Uterus (tissue), 3 donors: ENCODE measurements at regions not wholly inside any gene's neighbourhood (a gene's known extent, or its start where the extent isn't known, plus 50 kb on each side); places are given as distances from the start of the nearest gene placed in this dataset.

Source experiments
- DNase-seq, 2 donors: peaks; one replicate each; pipeline ENCODE4 v3.0.0-alpha.2; 2019 to 2020
- H3K27ac ChIP-seq, 2 donors: fragments of 200-600 bp; sonication (generic); 1 replicate in 1 of 2; 2 replicates in 1 of 2; pipeline ENCODE4 v1.5.1; 2016 to 2018
- H3K27me3 ChIP-seq, 2 donors: fragments of 200-600 bp; sonication (generic); one replicate each; pipeline ENCODE4 v1.5.1; 2018 to 2019; ENCODE audit warnings: control low read depth in 1 of 2
- H3K36me3 ChIP-seq, 2 donors: fragments of 200-600 bp; sonication (generic); one replicate each; pipeline ENCODE4 v1.5.1; 2019; ENCODE audit warnings: control low read depth in 1 of 2
- H3K4me1 ChIP-seq, 2 donors: fragments of 200-600 bp; sonication (generic); one replicate each; pipeline ENCODE4 v1.5.1; 2018 to 2019; ENCODE audit warnings: control low read depth in 1 of 2
- H3K4me3 ChIP-seq, 2 donors: fragments of 200-600 bp; sonication (generic); 1 replicate in 1 of 2; 2 replicates in 1 of 2; pipeline ENCODE4 v1.5.1; 2018 to 2019; ENCODE audit warnings: mild to moderate bottlenecking in 1 of 2
- H3K9me3 ChIP-seq, 2 donors: fragments of 200-600 bp; sonication (generic); one replicate each; pipeline ENCODE4 v1.5.1; 2019; ENCODE audit warnings: control low read depth in 1 of 2
- POLR2A ChIP-seq, 2 donors: fragments of 450-650 bp; IDR thresholded peaks; one replicate each; pipeline ENCODE4 v1.6.1; 2016; ENCODE audit warnings: antibody characterized with exemption in 2 of 2, mild to moderate bottlenecking in 1 of 2, moderate library complexity in 1 of 2
- intact Hi-C: fragments of 100-400 bp; cut with DNase I; formaldehyde crosslinking; loops from one replicate; pipeline ENCODE4 v1.15.1; 2023; ENCODE audit warnings: low total_unique reads
- TF ChIP-seq, protein P1 (sequence below), 4 experiments: fragments of 200-600 bp in 2 of 4; fragments of 450-650 bp in 2 of 4; sonication (generic) in 2 of 4; IDR thresholded peaks; one replicate each; pipeline ENCODE4 v1.5.1; 2016 to 2019; ENCODE audit warnings: antibody characterized with exemption in 4 of 4, mild to moderate bottlenecking in 2 of 4, moderate library complexity in 1 of 4
- donor health status: DM: yes; HTN: yes; CAD: no.

DNA sequence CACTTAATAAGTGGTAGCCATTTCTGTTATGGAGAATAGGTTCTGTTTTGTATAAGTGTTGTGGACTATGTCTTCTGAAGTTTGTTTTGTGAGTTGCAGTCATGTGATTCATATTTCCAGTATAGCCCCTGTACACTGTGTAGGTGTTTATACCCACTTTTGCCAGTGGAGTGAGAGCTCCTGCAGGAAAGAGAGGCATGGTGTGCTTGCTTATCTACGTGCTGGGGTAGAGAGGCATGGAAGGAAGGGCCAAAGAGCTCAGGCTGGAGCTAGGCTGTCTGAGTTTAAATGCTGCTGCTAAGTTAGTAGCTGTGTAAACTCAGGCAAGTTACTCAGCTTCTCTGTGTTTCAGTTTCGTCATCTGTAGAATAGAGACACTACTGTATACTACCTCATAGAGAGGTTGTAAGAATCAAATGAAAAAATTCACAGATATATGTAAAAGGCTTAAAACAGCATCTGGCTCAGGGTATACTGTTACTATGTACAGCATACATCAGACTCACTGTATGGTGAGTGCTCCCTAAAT lies 88.2 kb upstream of the SLC38A2 start:
- DNase-seq, result no peak
- Histone ChIP-seq H3K4me3 (no peak overlapping the region), H3K9me3 (no peaks in the 10 kb centered on the region), H3K27ac (peak overlapping the region; percentile 72 to 81), H3K4me1 (peaks cover 9 to 32% of the 10 kb centered on the region in 2 donors), H3K36me3 (no peaks in the 10 kb centered on the region), H3K27me3 (no peaks in the 10 kb centered on the region)
- intact Hi-C loops, result no loop called here
- TF ChIP-seq, protein P1, sequence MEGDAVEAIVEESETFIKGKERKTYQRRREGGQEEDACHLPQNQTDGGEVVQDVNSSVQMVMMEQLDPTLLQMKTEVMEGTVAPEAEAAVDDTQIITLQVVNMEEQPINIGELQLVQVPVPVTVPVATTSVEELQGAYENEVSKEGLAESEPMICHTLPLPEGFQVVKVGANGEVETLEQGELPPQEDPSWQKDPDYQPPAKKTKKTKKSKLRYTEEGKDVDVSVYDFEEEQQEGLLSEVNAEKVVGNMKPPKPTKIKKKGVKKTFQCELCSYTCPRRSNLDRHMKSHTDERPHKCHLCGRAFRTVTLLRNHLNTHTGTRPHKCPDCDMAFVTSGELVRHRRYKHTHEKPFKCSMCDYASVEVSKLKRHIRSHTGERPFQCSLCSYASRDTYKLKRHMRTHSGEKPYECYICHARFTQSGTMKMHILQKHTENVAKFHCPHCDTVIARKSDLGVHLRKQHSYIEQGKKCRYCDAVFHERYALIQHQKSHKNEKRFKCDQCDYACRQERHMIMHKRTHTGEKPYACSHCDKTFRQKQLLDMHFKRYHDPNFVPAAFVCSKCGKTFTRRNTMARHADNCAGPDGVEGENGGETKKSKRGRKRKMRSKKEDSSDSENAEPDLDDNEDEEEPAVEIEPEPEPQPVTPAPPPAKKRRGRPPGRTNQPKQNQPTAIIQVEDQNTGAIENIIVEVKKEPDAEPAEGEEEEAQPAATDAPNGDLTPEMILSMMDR (IDR thresholded peaks at IDR 0.05), result no peak
- no peak for TF ChIP-seq POLR2A (IDR thresholded peaks at IDR 0.05)

DNA sequence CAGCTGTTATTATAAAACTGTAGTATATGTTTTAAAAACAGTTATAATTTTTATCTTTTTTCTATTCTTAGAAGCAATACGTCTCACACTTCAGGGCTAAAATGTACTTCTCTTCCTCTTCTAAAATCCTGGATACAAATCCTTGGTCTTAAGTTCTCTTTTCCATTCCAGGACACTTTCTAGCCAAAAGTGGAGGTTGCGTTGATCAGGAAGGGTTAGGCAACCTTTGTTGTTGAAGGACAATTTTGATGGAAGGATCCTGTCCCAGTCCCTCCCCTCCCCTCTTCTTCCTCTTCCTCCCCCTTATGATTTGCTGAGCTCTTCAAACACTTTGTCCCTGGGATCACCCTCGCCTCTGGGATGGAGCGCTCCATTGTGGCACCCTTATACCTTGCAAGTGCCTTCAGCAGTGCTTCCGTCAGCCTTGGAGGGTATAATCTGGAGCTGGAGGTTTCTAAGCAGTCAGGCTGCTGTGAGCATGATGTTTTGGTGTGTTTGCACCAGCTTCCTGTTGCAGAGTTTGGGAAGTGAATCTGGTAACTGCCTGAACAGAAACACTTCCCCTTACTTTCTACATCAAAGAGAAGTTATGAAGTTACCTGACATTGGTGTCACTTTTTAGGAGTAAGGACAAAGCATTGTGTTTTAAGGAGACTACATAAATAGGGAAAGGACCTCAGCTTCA lies 87.4 kb upstream of the SLC38A2 start:
- intact Hi-C loops, result loop anchor here (10.0 kb wide), 1 partner anchor 55 kb away; no protein-coding TSS in a partner anchor
- Histone ChIP-seq H3K4me3 (no peak overlapping the region), H3K27ac (peak overlapping the region; percentile 72 to 81), H3K9me3 (no peaks in the 10 kb centered on the region), H3K36me3 (no peaks in the 10 kb centered on the region), H3K4me1 (peaks cover 12 to 32% of the 10 kb centered on the region in 2 donors), H3K27me3 (no peaks in the 10 kb centered on the region)
- TF ChIP-seq, protein P1 (IDR thresholded peaks at IDR 0.05), result no peak
- no peak for TF ChIP-seq POLR2A (IDR thresholded peaks at IDR 0.05)
- DNase-seq, result no peak

DNA sequence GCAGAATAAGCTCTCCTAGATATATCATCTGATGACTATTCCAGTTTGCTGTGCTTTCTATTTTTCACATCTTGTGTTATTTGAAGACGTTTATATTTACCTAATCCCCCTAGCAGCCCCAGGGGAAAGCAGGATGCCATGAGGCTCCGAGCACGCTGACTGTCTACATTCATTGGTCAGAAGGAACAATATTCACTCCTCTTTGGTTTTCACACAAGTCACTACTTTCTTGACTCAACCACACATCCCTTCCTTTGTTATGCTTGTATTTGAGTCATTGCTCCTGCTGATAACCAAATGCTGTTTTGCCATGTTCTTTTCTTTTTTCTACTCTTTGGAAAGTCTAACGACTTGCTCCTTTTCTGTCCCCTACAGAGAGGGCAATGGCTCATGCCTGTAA lies 86.5 kb upstream of the SLC38A2 start:
- H3K27ac ChIP-seq, result peak overlapping the region; percentile 72 to 81
- no peaks in the 10 kb centered on the region for H3K9me3 ChIP-seq
- no peaks in the 10 kb centered on the region for H3K36me3 ChIP-seq
- H3K27me3 ChIP-seq, result no peaks in the 10 kb centered on the region
- intact Hi-C loops, result loop anchor here (10.0 kb wide), 1 partner anchor 54 kb away; no protein-coding TSS in a partner anchor
- H3K4me1 ChIP-seq, result peaks cover 12 to 32% of the 10 kb centered on the region in 2 donors
- H3K4me3 ChIP-seq, result no peak overlapping the region
- no peak for TF ChIP-seq POLR2A (IDR thresholded peaks at IDR 0.05)
- TF ChIP-seq, protein P1 (IDR thresholded peaks at IDR 0.05), result no peak
- no peak for DNase-seq

DNA sequence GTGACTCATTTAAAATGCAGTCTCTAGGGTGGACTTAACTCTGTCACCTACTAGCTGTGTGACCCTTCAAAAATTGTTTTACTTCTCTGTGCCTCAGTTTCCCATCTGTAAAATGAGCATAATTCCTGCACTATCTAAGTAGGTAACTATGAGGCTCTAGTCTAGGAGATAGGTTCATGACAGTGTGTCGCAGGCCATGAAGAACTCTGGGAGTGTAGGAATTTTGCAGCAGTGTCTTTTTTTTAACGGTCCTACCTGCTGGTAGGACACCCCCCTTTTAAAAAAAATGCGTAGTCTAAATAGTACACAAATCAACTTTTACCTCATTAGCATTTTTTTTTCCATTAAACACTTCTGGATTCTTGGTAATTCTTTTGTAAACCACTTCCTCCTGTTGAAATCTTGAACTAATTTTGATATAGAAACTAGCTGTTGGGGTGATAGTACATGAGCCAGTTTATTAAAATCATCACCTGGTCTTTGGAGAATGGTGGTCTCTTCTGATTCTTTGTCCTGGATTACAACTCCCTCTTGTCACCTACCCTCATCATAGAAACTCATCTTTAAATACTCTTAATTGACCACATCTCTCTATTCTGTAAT lies 86.0 kb upstream of the SLC38A2 start:
- no peak for DNase-seq
- TF ChIP-seq, protein P1 (IDR thresholded peaks at IDR 0.05), result no peak
- TF ChIP-seq POLR2A (IDR thresholded peaks at IDR 0.05), result no peak
- no peak overlapping the region for H3K4me3 ChIP-seq
- H3K36me3 ChIP-seq, result no peaks in the 10 kb centered on the region
- H3K27ac ChIP-seq, result peak overlapping the region; percentile 72 to 81
- H3K4me1 ChIP-seq, result peaks cover 12 to 30% of the 10 kb centered on the region in 2 donors
- intact Hi-C loops, result loop anchor here (10.0 kb wide), 1 partner anchor 54 kb away; no protein-coding TSS in a partner anchor
- H3K27me3 ChIP-seq, result no peaks in the 10 kb centered on the region
- H3K9me3 ChIP-seq, result no peaks in the 10 kb centered on the region

DNA sequence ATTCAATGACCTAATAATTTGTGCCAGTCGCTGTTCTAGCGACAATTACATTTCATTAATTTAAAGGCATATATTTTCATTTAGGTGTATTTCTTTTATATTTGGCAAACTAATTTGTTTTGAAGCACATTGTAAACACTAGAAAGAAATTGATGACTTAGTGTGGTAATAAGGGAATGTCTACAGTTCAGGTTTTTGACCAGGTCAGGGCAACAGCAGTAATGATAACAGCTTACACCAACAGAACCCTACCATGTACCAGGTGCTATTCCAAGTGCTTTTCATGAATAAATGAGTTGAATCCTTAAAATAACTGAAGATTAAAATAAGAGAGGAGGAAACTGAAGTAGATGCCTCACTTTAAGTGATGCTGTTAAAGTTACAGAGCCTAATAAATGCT lies 85.4 kb upstream of the SLC38A2 start:
- peaks cover 12 to 26% of the 10 kb centered on the region in 2 donors for H3K4me1 ChIP-seq

More for the DNA sequence above, 85.4 kb upstream of the SLC38A2 start:
- no peaks in the 10 kb centered on the region for H3K36me3 ChIP-seq
- H3K9me3 ChIP-seq, result no peaks in the 10 kb centered on the region
- intact Hi-C loops, result loop anchor here (10.0 kb wide), 1 partner anchor 53 kb away; no protein-coding TSS in a partner anchor
- DNase-seq, result no peak
- TF ChIP-seq POLR2A (IDR thresholded peaks at IDR 0.05), result no peak
- TF ChIP-seq, protein P1 (IDR thresholded peaks at IDR 0.05), result no peak
- H3K27me3 ChIP-seq, result no peaks in the 10 kb centered on the region
- H3K27ac ChIP-seq, result peak overlapping the region; percentile 72 to 81
- H3K4me3 ChIP-seq, result no peak overlapping the region
